HG02763 (cell line): ENCODE measurements at regions not wholly inside any gene's neighbourhood (a gene's known extent, or its start where the extent isn't known, plus 50 kb on each side); places are given as distances from the start of the nearest gene placed in this dataset.

Experiments used
- ATAC-seq: cut with Tn5 transposase; IDR thresholded peaks from one replicate; pipeline ENCODE4 v1.9.1; 2021; ENCODE audit warnings: mild to moderate bottlenecking, moderate library complexity; ENCODE audit not compliant: unreplicated experiment

DNA sequence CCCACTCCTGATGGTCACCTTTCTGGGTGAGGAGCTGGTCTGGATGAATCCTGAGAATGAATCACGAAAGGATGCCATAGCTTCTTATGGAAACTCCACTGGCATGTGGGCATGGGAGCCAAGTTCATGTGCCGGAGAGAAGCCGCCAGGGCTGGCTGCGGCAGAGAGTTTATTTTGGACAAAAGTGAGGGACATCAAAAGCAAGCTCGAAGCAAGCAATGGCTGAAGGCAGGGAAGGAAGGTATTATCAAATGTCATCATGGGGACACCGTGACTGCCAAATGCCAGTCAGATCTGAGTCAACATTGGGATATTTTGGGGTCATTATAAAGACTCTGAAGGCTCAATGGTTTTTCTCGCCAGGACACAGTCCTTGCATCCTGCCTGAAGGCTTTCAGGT, 249.1 kb downstream of the QKI start:
- no peak for ATAC-seq

DNA sequence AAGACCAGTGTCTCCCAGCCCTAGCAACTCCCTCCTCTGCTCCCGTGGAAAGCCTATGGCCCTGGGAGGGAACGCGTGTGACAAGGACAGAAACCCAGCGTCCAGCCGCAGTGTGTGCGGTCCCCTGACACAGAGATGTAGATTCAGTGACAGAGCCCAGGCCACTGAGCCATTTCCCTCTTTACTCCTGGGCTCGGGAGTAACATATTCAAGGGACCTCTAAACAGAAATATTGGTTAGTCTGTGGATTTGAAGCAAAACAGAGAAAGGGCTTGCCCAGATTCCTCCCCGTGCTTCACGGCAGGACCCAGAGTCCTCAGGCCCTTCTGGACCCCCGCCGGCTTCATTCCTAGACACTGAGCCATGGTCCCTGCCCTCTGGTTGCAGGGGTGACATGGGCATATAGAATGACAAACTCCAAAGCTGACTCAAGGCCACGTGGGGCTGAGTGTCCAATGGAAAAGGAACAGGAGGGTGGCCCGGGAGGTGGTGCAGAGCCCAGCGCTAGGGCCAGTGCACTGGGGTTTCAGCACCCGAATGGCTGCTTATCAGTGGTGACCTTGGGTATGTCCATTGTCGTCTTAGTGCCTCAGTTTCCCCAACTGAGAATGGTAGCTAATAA, 248.2 kb downstream of the QKI start:
- no peak for ATAC-seq

DNA sequence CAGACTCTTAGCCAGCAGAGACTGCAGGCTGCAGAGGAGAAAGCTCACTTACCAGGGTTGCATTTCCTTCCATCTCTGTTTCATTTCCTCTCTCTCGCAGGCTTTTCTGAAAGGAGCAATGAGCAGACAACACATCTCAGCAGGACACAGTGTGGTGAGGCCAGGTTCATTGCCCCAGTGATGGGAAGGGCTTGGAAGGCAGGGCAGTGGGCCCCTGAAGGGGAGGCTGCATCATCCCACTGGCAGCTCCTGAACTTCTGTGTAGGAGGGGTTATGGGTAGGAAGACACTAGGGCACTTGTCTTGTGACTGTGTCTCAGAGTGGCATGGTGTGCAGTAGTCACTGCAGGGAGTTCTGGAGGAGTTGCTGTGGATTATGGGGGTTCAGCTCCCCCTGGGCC, 246.8 kb downstream of the QKI start:
- peak; percentile 94 for ATAC-seq

DNA sequence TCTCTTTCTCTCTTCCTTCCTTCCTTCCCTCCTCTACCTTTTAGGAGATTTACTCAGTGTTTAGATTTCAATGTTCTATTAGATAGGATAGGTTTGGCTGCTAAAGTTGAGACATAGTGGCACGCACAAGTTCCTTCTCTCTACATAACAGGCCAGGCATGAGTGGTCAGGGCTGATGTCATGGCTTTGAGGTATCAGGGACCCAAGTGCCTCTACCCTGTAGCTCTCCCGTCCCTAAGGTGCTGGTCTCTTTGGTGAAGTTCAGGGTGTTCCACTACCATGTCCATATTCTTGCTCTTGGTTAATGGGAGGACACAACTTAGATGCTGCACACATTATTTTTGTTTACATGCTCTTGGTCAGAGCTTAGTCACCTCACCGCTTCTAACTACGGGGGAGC, 245.3 kb downstream of the QKI start:
- ATAC-seq: no peak

DNA sequence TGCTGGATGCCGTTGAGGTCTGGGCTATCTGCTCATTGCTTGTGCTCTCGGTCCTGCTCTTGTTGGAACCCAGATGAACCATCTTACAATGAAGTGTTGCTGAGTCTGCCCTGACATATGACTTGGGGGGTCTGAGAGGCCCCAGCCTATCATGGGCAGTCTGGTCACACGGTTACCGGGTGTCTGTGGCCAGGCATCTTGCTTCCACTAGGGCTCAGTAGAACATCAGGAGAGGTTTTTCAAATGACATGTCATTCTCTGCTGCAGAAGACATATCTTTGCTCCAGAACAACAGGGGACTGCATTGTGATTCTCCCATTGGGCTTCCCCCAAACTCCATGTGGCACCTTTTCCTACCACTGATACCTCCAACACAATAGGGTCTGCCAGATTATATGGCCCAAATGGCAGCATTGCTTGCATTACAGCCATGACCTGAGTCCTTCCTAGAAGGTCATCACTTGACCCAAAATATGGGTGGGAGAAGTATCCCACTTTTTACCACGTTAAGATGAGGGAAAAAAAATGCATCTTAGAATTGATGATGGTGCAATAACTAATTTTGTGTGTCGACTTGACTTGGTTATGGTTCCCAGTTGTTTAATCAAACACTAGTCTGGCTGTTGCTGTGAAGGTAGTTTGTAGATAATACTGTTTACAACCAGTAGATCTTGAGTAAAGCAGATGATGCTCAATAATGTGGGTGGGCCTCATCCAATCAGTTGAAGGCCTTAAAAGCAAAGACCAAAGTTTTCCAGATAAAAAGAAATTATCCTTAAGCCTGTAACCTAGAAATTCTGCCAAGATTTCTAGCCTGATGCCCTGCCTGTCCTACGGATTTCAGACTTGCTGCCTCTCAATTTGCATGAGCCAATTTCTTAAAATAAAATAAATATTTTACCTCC, 241.0 kb downstream of the QKI start:
- no peak for ATAC-seq

DNA sequence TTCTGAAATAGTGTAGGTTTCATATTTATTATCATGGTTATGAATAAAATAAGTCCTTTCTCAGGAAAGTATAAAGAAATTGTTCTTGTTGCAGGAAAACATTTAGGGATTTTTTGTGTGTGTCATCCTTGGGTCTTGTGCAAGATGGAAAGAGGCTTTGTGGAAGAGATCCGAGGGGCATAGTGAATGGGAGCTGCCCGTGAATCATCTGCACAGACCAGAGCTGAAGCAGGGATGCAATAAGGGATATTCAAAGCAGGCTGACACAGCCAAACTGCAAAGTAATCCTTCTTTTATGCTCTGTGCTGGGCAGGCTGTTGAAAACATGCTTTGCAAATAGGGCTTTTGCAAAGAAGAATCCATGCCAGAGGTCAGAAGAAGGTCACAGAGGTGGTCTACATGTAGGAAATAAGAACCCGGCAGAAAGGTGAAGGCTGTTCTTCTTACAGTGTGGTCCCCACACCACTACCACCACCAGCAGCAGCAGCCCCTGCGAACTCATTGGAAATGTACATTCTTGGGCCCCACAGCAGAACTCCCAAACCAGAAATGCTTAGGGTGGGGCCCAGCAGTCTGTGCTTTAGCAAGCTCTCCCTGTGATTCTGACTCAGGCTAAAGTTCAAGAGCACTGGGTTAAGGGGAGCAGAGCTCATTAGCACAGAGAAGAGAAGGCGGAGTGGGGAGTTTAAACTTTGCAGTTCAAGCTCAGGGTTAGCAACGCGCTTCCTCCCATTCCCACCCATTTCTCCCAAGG, 237.6 kb downstream of the QKI start:
- ATAC-seq: no peak

DNA sequence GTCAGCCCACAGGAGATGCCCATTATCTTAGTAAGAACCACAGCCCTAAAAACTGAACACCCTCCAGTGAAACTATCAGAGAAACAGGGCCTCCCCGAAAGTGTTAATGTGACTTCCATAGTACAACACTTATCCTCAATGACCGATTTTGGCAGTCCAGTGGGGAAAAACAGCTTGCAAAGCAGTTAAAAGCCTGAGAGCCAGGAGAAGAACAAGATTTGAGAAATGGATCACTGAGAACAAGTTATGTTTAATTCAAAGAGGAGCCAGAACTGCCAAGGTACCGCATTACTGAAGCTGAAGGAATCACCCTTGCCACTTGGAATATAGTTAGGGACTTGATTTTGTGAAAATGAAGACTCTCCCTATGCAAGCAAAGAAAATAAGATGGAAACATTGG, 236.9 kb downstream of the QKI start:
- ATAC-seq: no peak

DNA sequence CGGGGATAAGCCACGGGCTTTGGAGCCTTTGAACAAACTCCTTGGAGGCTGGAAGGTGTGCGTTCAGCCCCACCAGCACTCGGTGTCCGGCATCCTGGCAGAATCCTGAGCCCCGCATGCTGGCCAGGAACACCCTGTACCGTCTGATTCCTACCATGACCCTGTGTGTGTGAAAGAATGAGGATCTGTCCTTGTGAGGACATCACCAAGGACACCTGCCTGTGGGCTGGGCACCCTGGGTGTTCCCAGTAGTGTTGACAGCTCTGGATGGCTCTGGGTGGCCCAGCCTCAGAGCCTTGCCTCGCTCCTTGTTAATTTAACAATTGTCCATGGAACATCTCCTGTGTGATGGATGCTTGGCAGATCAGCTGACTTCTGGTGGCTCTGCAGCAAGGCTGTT, 234.3 kb downstream of the QKI start:
- ATAC-seq: no peak

DNA sequence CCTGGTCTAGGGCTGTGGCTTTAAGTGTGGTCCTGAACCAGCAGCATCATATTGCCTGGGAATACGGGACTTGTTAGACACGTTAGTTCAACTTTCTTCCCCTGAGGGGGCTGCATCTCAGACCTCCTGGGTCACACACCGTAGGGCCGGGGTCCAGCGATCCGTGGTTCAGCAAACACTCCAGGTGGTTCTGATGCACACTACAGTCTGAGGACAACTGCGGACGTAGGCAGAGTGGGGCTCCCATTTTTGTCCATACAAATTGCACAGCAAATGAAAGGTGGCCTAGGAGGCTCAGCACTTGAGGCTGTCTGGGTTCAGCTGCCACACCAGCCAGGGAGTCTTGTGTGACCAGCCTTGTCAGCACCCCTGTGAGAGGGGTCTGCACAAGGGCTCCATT, 233.1 kb downstream of the QKI start:
- no peak for ATAC-seq

DNA sequence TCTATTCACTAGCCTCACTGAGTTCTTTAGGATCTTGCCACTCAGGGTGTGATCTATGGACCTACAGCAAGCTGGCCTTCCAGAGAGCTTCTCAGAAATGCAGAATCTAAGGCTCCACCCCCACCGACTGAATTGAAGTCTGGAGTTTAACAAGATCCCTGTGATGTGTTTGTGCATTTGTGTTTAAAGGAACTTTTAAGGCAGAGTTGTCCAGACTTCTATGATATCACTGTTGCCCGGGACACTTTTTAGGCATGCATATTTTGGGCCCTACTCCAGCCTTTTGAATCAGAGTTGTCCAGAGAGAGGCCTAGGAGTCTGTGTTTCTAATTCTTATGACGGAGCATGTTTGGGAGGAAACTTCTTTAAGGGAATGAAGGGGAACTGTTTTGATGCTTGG, 232.3 kb downstream of the QKI start:
- ATAC-seq: no peak

DNA sequence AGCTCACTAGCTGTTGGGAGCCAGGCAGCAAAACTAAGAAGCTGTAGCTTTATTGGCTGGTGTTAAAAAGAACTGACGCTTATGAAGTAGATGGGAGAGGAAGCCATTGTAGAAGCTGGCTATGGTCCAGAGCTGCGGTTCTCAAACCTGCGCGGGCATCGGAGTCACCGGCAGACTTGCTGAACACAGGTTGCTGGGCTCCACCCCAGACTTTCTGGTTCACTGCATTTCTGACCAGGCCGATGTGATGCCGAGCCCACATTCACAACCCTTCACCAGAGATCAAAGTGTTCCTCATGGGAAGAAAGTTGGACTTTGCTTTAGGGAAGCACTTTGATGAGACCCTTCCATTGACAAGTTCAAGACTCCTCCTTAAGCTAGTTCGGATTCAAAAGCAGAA, 231.6 kb downstream of the QKI start:
- no peak for ATAC-seq

DNA sequence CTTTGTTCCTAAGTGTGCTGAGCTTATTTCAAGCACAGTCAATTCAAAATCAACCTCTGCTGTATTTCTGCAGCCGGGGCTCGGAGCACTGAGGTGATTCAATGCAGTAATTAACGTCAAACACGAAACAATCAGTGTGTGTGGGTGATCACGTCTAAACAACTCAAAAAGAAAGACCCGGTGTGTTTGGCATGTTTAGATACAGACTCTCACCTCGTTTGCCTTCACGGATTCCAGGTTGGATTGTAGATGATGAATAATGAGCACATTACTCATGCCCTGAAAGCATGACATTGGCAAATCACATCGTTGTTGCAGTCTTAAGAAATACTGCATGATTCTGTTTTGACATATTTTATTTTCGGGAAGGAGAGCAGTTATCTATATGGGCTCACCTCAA, 231.0 kb downstream of the QKI start:
- ATAC-seq: no peak

DNA sequence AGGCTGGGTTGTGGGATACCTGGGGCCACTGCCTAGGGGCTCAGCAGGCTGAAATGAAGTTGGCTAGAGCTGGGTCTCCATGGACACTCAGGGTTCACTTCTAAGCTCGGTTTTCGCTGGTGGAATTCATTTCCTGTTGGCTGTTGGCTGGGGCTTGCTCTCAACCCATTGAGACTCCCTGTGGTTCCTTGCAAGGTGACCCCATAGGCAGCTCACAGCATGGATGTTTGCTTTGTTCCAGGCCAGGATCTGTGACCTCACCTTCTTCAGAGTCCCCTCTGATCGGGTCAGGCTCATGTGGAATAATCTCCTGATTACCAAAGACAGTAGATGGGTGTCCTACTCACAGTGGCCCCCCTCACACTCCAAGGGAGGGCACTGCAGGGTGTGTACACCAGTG, 229.3 kb downstream of the QKI start:
- ATAC-seq: no peak

DNA sequence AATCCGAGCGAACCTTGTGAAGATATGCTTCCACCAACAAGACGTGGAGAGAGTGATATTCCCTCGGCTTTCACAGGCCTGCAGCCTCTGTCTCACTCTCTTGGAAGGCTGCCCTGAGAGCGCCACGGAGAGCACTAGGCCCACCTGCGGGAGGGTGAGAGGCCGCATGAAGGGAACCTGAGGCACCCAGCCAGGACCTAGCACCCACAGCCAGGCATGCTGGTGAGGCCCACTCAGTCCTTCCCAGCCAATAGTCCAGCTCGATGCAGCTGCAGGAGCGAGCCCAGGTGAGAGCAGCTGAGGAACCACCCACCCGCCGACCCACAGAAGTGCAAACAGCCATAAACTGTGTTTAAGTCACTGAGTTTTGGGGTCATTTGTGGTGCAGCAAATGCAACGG, 227.2 kb downstream of the QKI start:
- no peak for ATAC-seq

DNA sequence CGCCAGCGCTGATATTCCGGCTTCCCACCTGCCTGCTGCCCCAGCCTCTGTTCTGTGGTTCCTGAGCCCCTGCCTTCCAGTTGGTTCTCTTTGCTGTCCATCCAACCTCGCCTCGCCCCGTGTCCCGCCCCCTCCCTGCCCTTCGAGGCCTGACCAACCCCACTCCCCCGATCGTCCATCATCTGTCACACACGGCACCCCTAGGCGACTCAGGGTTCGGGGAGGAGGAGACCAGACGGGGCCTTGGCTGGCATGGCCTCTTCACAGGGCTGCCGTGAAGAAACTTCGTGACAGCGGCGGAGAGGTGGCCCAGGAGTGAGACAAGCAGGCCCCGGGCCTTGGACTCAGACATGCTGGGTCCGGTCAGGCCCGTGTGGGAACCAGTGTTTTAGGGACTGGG, 226.1 kb downstream of the QKI start:
- no peak for ATAC-seq

DNA sequence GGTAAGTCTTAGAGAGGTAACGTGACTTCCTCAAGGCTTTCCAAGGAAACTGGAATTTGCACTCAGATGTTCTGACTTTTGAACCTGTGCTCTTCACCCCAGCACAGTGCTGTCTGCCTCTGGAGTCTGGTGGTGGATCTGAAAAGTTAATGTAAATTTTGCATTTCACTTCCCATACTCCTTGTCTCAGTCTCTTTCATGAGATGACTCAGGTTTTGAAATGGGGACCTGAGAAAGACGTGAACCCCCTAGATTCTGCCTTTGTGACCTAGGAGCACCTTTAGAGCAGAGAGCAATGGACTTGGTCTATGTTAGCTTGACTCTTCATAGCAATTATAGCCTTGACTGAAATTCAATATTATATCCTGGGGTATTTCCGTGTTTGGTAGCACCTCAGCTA, 223.0 kb downstream of the QKI start:
- peak; percentile 92 for ATAC-seq

DNA sequence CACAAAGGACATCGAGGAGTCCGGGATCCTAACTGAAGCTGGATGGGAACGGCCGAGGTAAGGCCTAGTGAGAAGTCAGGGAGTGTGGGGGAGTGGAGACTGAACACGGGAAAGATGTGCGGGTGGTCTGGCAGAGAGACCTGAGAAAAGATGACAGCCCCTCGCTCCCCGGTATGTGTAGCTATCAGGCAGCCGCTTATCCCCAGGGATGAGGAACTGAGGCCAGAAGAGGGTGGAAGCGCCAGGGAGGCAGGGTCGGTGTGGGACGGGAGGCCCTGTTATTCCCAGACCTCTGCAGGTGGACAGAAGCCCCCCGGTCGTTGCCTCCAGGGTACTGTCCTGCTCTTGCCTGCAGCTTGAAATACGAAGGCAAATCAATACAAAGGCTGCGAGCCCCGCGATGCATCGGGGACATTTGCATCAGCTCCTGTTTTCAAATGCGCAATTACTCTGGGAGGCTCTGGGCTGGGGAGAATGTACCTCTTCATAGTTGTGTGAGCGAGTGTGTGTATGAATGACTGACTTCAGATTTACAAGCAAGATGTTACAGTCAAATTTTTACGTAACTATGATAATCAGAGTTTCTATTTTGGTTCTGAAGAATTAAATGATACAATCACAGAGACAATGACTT, 221.3 kb downstream of the QKI start:
- ATAC-seq: no peak

DNA sequence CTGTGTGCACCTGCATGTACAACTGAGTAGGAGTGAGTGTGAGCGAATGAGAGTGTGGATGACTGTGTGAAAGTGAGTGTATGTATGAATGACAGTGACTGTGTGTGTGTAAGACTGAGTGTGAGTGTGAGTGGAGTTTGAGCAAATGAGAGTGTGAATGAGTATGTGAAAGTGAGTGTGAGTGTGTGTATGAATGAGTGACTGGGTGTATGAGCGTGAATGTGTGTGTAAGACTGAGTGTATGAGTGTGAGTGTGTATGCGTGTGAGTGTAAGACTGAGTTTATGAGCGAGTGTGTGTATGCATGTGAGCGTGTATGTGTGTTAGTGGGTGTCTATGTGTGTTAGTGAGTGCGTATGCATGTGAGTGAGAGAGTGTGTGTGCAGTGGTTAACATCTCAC, 220.8 kb downstream of the QKI start:
- no peak for ATAC-seq

DNA sequence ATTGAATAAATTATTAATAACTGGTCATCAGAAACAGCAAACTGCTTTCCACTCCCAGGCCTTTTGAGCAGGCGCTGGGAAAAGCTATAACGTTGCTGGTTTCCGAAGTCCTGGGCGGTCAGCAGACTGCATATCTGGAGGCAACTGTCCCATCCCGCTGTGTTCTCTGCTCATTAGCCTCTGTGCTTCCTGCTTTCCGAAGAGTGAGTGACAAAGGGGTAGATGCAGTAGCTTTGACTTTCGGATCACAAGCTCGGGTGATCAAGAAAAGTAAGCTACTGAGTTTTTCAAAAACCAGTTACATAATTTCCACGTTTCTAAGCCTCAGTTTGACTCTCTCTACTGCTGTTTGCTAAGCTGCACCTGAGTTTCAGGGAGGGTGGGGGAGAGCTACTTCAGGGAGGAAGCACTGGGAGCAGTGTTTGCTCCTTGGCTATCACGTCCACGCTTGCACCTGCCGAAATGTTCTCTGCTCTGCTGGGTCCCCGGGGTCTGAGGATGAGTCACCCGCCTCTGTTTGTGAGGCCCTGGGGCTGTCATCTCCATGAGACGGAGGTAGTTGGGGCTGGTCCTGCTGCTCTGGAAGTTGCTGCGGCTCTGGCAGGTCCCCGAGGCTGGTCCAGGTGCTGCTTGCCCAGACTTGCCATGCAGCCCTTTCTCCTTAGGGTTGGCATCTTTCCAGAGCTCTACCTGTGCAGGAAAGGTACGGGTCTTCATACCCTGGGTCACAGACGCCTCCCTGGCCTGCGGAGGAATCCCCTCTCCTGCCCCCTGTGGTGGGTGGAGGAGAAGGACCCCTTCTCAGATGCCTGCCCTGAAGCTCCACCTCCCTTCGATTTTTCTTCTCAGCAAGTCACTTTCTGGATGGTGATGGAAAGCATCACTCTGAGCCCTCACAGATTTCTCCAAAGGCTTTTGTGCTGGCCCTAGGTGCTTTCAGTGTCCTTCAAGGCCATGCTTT, 220.0 kb downstream of the QKI start:
- no peak for ATAC-seq

DNA sequence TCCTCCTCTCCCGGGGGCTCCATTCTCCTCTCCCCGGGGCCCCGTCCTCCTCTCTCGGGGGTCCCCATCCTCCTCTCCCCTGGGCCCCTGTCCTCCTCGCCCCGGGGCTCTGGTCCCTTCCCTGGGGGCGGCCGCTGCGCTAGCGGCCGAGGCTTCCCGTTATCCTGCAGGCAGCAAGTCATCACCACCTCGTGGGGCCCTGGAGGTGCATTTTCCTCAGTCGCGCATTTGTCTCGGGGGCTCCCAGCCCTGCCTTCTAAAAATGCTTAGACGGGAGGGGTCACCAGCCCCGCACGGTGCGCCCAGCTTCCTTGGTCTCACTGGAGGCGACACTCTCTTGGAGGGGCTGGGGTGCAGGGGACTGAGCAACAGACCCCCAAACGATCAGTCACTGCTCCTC, 216.5 kb downstream of the QKI start:
- no peak for ATAC-seq
